Gastrocnemius medialis (tissue), 4 donors: ENCODE measurements at regions not wholly inside any gene's neighbourhood (a gene's known extent, or its start where the extent isn't known, plus 50 kb on each side); places are given as distances from the start of the nearest gene placed in this dataset.

Experiments
- ATAC-seq, 2 donors: fragments of 150-250 bp; one replicate each; pipeline ENCODE4 v1.9.1; 2016
- DNase-seq, 2 donors: peaks; one replicate each; pipeline ENCODE4 v3.0.0-alpha.2; 2019
- H3K27ac ChIP-seq, 4 donors: fragments of 200-600 bp; sonication (generic); 1 replicate in 1 of 4; 2 replicates in 3 of 4; pipeline ENCODE4 v1.5.1; 2016 to 2018; ENCODE audit warnings: mild to moderate bottlenecking in 2 of 4, moderate library complexity in 1 of 4
- H3K27me3 ChIP-seq, 3 donors: fragments of 200-600 bp; sonication (generic) in 2 of 3; 1 replicate in 1 of 3; 2 replicates in 2 of 3; pipeline versions ENCODE4 v1.5.1 to v1.6.0; 2016 to 2019; ENCODE audit warnings: mild to moderate bottlenecking in 1 of 3, moderate library complexity in 1 of 3
- H3K36me3 ChIP-seq, 2 donors: fragments of 200-600 bp; sonication (generic) in 1 of 2; one replicate each; pipeline ENCODE4 v1.5.1; 2017 to 2018
- H3K4me1 ChIP-seq, 2 donors: fragments of 200-600 bp; sonication (generic) in 1 of 2; one replicate each; pipeline ENCODE4 v1.5.1; 2016 to 2017; ENCODE audit warnings: mild to moderate bottlenecking in 2 of 2
- H3K4me3 ChIP-seq, 4 donors: fragments of 200-600 bp; sonication (generic) in 3 of 4; 1 replicate in 1 of 4; 2 replicates in 3 of 4; pipeline ENCODE4 v1.5.1; 2016 to 2019; ENCODE audit warnings: mild to moderate bottlenecking in 2 of 4
- H3K9me3 ChIP-seq, 3 donors: fragments of 200-600 bp; sonication (generic) in 2 of 3; 1 replicate in 1 of 3; 2 replicates in 2 of 3; pipeline ENCODE4 v1.5.1; 2016 to 2019
- CTCF ChIP-seq, 5 experiments: fragments of 450-650 bp in 3 of 5; fragments of 200-600 bp in 2 of 5; sonication (generic) in 2 of 5; IDR thresholded peaks in 4 of 5; conservative IDR thresholded peaks in 1 of 5; 1 replicate in 4 of 5; 2 replicates in 1 of 5; pipeline ENCODE4 v1.5.1; 2016 to 2019; ENCODE audit warnings: antibody characterized with exemption in 5 of 5, mild to moderate bottlenecking in 3 of 5, moderate library complexity in 3 of 5
- POLR2A ChIP-seq, 2 donors: fragments of 450-650 bp; IDR thresholded peaks; one replicate each; pipeline ENCODE4 v1.6.1; 2017; ENCODE audit warnings: antibody characterized with exemption in 2 of 2, mild to moderate bottlenecking in 2 of 2, moderate library complexity in 2 of 2
- in situ Hi-C, 4 donors: fragments of 200-750 bp; cut with MboI; loops; one replicate each; pipeline versions ENCODE4 v1.15.0 to v1.8.0; 2017; ENCODE audit warnings: low sequenced_read_pairs in 4 of 4
- intact Hi-C: fragments of 100-400 bp; cut with DNase I; formaldehyde crosslinking; loops from one replicate; pipeline ENCODE4 v1.15.1; 2023; ENCODE audit warnings: low total_unique reads

- H3K4me3 ChIP-seq = no peak overlapping the region
- H3K27me3 ChIP-seq = no peaks in the 10 kb centered on the region
- H3K9me3 ChIP-seq = no peaks in the 10 kb centered on the region
- DNase-seq = no peak
- H3K27ac ChIP-seq = no peak overlapping the region
- intact Hi-C loops (no loop called here), in situ Hi-C loops (no loop called here)
- TF ChIP-seq POLR2A (IDR thresholded peaks at IDR 0.05) = no peak
- no peak for TF ChIP-seq CTCF (IDR thresholded peaks at IDR 0.05 in 4 of 5, conservative IDR thresholded peaks at IDR 0.05 in 1 of 5)
- H3K4me1 ChIP-seq = no peaks in the 10 kb centered on the region
- ATAC-seq = no peak
- no peaks in the 10 kb centered on the region for H3K36me3 ChIP-seq
Measured at GRCh38 chr16:13359835-13360234, 458.4 kb downstream of the SHISA9 start.

DNA sequence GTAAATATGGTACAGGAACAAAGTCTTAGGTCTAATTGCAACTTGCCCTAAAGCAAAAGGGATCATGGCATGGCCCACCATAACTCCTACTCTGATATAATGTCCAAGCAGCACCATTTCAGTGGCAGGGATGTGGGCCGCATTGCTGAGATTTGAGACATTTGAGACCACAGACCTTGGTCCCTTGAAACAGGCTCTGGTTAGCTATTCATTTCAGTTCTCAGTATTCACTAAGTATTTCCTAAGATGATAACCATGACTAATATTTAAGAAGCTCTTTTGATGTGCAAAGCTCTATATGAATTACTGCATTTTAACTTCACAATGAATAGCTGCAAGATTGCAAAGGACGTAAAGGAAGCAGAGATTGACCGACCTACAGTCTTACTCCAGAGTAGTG lies 471.0 kb downstream of the SHISA9 start:
- ATAC-seq (no peak), DNase-seq (no peak)
- intact Hi-C loops (no loop called here), in situ Hi-C loops (no loop called here)
- no peak overlapping the region for H3K4me3 ChIP-seq
- H3K36me3 ChIP-seq = no peaks in the 10 kb centered on the region
- no peak overlapping the region for H3K27ac ChIP-seq
- H3K4me1 ChIP-seq = no peaks in the 10 kb centered on the region
- no peaks in the 10 kb centered on the region for H3K9me3 ChIP-seq
- TF ChIP-seq POLR2A (IDR thresholded peaks at IDR 0.05) = no peak
- TF ChIP-seq CTCF (IDR thresholded peaks at IDR 0.05 in 4 of 5, conservative IDR thresholded peaks at IDR 0.05 in 1 of 5) = no peak
- H3K27me3 ChIP-seq = no peaks in the 10 kb centered on the region

DNA sequence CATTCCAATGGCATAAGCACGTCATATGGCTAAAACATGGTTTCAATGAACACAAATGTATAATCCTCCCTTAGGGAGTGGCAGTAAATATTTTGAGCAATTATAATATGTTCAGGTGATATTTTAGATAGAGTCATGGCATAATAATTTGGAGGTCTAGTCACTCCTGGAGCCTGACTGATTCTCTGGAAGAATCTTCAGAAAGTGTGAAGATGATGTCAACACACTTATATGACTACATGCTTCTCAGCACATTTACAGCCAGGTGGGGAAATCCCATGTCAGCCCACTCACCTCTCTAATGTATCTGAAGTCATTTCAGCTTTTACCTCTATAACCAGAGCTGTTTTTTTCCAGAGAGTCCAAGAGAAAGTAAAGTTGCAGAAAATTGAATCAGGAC lies 474.8 kb downstream of the SHISA9 start:
- no peaks in the 10 kb centered on the region for H3K4me1 ChIP-seq
- no peak overlapping the region for H3K4me3 ChIP-seq
- no peaks in the 10 kb centered on the region for H3K36me3 ChIP-seq
- DNase-seq (no peak), ATAC-seq (no peak)
- H3K27ac ChIP-seq = no peak overlapping the region
- intact Hi-C loops = no loop called here
- in situ Hi-C loops = no loop called here
- TF ChIP-seq POLR2A (IDR thresholded peaks at IDR 0.05) (no peak), CTCF (IDR thresholded peaks at IDR 0.05 in 4 of 5, conservative IDR thresholded peaks at IDR 0.05 in 1 of 5) (no peak)
- H3K27me3 ChIP-seq = no peaks in the 10 kb centered on the region
- no peaks in the 10 kb centered on the region for H3K9me3 ChIP-seq

- no peak for TF ChIP-seq POLR2A (IDR thresholded peaks at IDR 0.05)
- no peak for TF ChIP-seq CTCF (IDR thresholded peaks at IDR 0.05 in 4 of 5, conservative IDR thresholded peaks at IDR 0.05 in 1 of 5)
- no peak overlapping the region for H3K27ac ChIP-seq
- in situ Hi-C loops (no loop called here), intact Hi-C loops (no loop called here)
- no peak for DNase-seq
- ATAC-seq = no peak
- H3K27me3 ChIP-seq = no peaks in the 10 kb centered on the region
- no peaks in the 10 kb centered on the region for H3K9me3 ChIP-seq
- no peaks in the 10 kb centered on the region for H3K4me1 ChIP-seq
- no peak overlapping the region for H3K4me3 ChIP-seq
- H3K36me3 ChIP-seq = no peaks in the 10 kb centered on the region
Measured at GRCh38 chr16:13377143-13377542, 475.7 kb downstream of the SHISA9 start.

- H3K4me1 ChIP-seq = no peaks in the 10 kb centered on the region
- H3K27ac ChIP-seq = no peak overlapping the region
- no peak overlapping the region for H3K4me3 ChIP-seq
- ATAC-seq (no peak), DNase-seq (no peak)
- intact Hi-C loops (no loop called here), in situ Hi-C loops (no loop called here)
- no peaks in the 10 kb centered on the region for H3K36me3 ChIP-seq
- H3K9me3 ChIP-seq = no peaks in the 10 kb centered on the region
- TF ChIP-seq CTCF (IDR thresholded peaks at IDR 0.05 in 4 of 5, conservative IDR thresholded peaks at IDR 0.05 in 1 of 5) (no peak), POLR2A (IDR thresholded peaks at IDR 0.05) (no peak)
- H3K27me3 ChIP-seq = no peaks in the 10 kb centered on the region
Measured at GRCh38 chr16:13378151-13378550, 476.8 kb downstream of the SHISA9 start.
